HEK293 (cell line): ENCODE measurements at regions not wholly inside any gene's neighbourhood (a gene's known extent, or its start where the extent isn't known, plus 50 kb on each side); places are given as distances from the start of the nearest gene placed in this dataset.

Source experiments
- BCL11A ChIP-seq: fragments of 450-650 bp; formaldehyde crosslinking; IDR thresholded peaks from 2 replicates; pipeline ENCODE4 v1.5.1; 2016; ENCODE audit warnings: low read depth, missing biosample characterization, missing genetic modification characterization
- CTCF ChIP-seq: fragments of 450-650 bp; formaldehyde crosslinking; IDR thresholded peaks from 2 replicates; pipeline ENCODE4 v1.5.1; 2016; ENCODE audit warnings: missing biosample characterization, missing genetic modification characterization
- GFI1B ChIP-seq: fragments of 450-650 bp; formaldehyde crosslinking; IDR thresholded peaks from 2 replicates; pipeline ENCODE4 v1.5.1; 2016; ENCODE audit warnings: missing biosample characterization, missing genetic modification characterization
- TCF7L2 ChIP-seq: IDR thresholded peaks from 2 replicates; pipeline ENCODE4 v1.6.1; 2011; ENCODE audit warnings: low read depth, mild to moderate bottlenecking, inconsistent platforms, low read length, moderate library complexity, borderline replicate concordance
- YY1 ChIP-seq: fragments of 450-650 bp; formaldehyde crosslinking; IDR thresholded peaks from 2 replicates; pipeline ENCODE4 v1.5.1; 2018; ENCODE audit warnings: missing biosample characterization, missing genetic modification characterization
- ZBTB21 ChIP-seq: fragments of 450-650 bp; formaldehyde crosslinking; IDR thresholded peaks from 2 replicates; pipeline ENCODE4 v1.5.1; 2017; ENCODE audit warnings: missing biosample characterization, missing genetic modification characterization
- ZBTB7A ChIP-seq: fragments of 450-650 bp; formaldehyde crosslinking; IDR thresholded peaks from 2 replicates; pipeline ENCODE4 v1.5.1; 2016; ENCODE audit warnings: low read depth, missing biosample characterization, missing genetic modification characterization
- ZFHX2 ChIP-seq: fragments of 450-650 bp; formaldehyde crosslinking; conservative IDR thresholded peaks from 2 replicates; pipeline ENCODE4 v1.5.1; 2016; ENCODE audit warnings: missing biosample characterization, missing genetic modification characterization
- ZNF416 ChIP-seq: fragments of 450-650 bp; formaldehyde crosslinking; IDR thresholded peaks from 2 replicates; pipeline ENCODE4 v1.5.1; 2016; ENCODE audit warnings: missing biosample characterization, missing genetic modification characterization
- ZNF555 ChIP-seq: fragments of 450-650 bp; formaldehyde crosslinking; conservative IDR thresholded peaks from 2 replicates; pipeline ENCODE4 v1.5.1; 2017; ENCODE audit warnings: missing biosample characterization, mild to moderate bottlenecking, missing genetic modification characterization, inconsistent platforms
- ZNF560 ChIP-seq: fragments of 450-650 bp; formaldehyde crosslinking; IDR thresholded peaks from 2 replicates; pipeline ENCODE4 v1.5.1; 2017; ENCODE audit warnings: missing biosample characterization, missing genetic modification characterization, borderline replicate concordance
- ZNF658 ChIP-seq: fragments of 450-650 bp; formaldehyde crosslinking; IDR thresholded peaks from 2 replicates; pipeline ENCODE4; 2016; ENCODE audit warnings: missing biosample characterization, missing genetic modification characterization
- ZSCAN5A ChIP-seq: fragments of 450-650 bp; formaldehyde crosslinking; IDR thresholded peaks from 2 replicates; pipeline ENCODE4 v1.5.1; 2016; ENCODE audit warnings: missing biosample characterization, missing genetic modification characterization
- TF ChIP-seq, protein P1 (sequence below): fragments of 450-650 bp; formaldehyde crosslinking; IDR thresholded peaks from 2 replicates; pipeline ENCODE4 v1.5.1; 2016; ENCODE audit warnings: missing biosample characterization, missing genetic modification characterization

GRCh38 chr5:2006971-2007291 lies 124.2 kb upstream of the IRX4 start:
- TF ChIP-seq ZSCAN5A (tag by site-specific recombination) (no peak), ZBTB21 (tag by site-specific recombination) (no peak), ZNF555 (no peak), ZFHX2 (tag by site-specific recombination) (no peak), ZNF658 (no peak), TCF7L2 (no peak), YY1 (no peak), ZBTB7A (no peak), GFI1B (tag by site-specific recombination) (no peak), CTCF (tag by site-specific recombination) (no peak), ZNF560 (tag by site-specific recombination) (no peak), BCL11A (tag by site-specific recombination) (no peak), ZNF416 (tag by site-specific recombination) (no peak)
- TF ChIP-seq, protein P1, sequence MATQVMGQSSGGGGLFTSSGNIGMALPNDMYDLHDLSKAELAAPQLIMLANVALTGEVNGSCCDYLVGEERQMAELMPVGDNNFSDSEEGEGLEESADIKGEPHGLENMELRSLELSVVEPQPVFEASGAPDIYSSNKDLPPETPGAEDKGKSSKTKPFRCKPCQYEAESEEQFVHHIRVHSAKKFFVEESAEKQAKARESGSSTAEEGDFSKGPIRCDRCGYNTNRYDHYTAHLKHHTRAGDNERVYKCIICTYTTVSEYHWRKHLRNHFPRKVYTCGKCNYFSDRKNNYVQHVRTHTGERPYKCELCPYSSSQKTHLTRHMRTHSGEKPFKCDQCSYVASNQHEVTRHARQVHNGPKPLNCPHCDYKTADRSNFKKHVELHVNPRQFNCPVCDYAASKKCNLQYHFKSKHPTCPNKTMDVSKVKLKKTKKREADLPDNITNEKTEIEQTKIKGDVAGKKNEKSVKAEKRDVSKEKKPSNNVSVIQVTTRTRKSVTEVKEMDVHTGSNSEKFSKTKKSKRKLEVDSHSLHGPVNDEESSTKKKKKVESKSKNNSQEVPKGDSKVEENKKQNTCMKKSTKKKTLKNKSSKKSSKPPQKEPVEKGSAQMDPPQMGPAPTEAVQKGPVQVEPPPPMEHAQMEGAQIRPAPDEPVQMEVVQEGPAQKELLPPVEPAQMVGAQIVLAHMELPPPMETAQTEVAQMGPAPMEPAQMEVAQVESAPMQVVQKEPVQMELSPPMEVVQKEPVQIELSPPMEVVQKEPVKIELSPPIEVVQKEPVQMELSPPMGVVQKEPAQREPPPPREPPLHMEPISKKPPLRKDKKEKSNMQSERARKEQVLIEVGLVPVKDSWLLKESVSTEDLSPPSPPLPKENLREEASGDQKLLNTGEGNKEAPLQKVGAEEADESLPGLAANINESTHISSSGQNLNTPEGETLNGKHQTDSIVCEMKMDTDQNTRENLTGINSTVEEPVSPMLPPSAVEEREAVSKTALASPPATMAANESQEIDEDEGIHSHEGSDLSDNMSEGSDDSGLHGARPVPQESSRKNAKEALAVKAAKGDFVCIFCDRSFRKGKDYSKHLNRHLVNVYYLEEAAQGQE: no peak
